Stimulated activated CD4-positive, alpha-beta T cell treated with anti-CD3 and anti-CD28 coated beads, Interleukin-4, amount 100 ng/mL, for 1 hour (primary cell): ENCODE measurements at regions not wholly inside any gene's neighbourhood (a gene's known extent, or its start where the extent isn't known, plus 50 kb on each side); places are given as distances from the start of the nearest gene placed in this dataset.
"Not testable (repeated sequence)": the region's sequence is repeated elsewhere in the genome, so short reads cannot be mapped to it uniquely, and the experiment has no call there.

ENCODE experiments used
- DNase-seq: peaks from one replicate; pipeline ENCODE4 v3.0.0-alpha.2; 2020

- DNase-seq: no peak
These were observed 50.9 kb upstream of the UBASH3B start for GRCh38 chr11:122604621-122605020.

DNA sequence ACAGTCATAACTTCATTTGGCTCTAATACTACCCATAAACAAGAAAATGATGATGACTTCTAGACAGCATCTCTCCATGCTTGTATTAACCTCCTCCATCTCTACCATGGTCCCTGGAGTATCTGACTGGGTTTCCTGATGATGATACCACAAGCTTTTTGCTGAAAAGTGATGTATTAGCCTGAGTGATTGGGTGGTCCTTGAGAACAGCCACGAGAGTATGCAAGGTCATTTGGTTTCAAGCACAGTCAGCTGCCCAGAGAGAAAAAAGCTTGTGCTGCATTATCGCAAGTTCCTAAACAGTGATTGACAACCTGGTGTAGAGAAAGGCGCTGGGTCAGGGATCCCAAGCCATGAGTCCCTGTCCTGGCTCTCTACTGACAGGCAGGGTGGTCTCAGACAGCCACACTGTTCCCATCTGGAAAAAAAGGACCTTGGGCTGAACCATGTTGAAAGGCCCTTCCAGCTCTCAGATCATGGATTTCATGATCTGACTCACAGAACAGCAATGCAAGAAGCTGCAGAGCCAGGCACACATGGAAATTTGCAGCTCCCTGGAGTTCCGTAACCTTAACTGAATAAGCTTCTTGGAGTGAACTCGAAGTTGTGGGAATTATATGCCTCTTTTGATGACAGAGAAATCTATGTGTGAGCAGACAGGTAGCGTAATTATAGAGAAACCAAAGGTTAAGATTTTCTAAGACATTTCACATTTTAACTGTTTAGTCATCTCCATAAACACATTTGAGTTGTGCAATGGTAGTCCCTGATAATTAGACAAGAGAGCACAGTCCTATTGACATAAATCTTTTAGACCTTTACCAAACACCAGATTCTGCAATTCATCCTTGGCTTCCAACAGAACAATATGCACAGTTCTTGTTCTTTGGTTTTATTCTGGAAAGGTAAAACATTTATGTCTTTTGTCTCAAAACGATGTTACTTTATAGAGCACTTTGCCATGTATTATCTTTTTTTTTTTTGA, 54.1 kb upstream of the UBASH3B start:
- DNase-seq: no peak

DNA sequence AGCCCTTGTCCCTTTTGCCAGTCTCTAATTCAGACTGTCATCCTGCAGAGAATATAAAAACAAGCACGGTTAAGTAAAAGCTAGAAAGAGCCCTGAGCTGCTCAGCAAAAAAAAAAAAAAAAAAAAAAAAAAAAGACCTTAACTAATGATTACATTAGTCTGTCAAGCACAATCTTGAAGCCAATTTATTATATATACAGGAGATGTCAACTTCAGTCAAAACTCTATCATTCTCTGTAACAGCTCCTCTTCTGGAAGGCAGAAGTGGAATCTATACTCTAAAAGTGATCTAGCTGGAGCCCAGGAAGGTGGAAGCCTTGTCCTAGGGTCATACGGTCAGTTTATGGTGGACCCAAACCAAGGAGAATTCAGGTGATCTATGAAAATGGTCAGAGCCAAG, 55.2 kb upstream of the UBASH3B start:
- no peak for DNase-seq

- no peak for DNase-seq
These were observed 56.1 kb upstream of the UBASH3B start for GRCh38 chr11:122599434-122599833.

- no peak for DNase-seq
These were observed 56.6 kb upstream of the UBASH3B start for GRCh38 chr11:122598971-122599370.

DNA sequence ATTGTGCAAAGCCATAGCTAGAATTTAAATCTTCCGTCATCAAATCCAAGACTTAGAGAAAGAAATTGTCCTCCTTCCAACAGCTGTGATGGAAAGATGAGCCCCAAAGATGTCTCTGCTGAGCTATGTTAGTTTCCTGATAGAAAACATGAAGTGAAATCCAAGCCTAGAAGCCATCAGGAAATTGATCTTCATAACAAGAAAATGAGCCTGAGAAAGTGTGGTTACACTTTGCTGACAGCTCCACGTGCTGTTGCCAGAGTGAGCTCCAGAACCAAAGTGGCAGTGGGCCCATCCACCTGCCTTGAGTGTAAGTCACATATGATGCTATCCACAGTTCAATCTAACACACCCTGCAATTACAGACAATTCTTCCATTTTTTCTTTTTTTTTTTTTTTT, 58.0 kb upstream of the UBASH3B start:
- DNase-seq: no peak

DNA sequence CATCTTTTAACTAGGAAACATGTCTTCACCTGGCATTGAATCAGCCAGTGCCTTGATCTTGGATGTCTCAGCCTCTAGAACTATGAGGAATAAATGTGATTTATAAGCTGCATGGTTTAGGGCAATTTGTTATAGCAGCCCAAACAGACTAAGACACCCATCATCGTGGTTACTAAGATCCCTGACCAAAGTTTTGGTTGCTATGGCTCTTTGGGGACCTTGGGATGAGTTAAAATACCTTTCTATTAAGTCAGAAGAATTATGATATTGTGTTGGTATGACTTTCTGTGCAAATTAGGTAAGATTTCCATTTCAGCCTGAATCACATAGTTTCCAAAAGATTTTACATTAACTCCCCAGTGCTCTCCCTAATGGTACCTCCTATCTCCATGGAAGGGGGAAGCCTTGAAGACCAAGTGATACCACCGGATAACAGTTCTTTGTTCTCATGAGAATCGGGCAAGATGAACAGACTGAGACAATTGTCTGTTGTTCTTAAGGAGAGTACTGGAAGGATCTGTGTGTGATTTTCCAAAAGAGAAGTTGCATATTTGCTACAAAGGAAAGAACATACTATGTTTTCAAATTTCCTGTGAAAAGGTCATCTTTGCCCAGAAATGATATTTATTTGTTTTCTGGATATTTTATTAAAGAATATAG, 60.4 kb upstream of the UBASH3B start:
- no peak for DNase-seq

DNA sequence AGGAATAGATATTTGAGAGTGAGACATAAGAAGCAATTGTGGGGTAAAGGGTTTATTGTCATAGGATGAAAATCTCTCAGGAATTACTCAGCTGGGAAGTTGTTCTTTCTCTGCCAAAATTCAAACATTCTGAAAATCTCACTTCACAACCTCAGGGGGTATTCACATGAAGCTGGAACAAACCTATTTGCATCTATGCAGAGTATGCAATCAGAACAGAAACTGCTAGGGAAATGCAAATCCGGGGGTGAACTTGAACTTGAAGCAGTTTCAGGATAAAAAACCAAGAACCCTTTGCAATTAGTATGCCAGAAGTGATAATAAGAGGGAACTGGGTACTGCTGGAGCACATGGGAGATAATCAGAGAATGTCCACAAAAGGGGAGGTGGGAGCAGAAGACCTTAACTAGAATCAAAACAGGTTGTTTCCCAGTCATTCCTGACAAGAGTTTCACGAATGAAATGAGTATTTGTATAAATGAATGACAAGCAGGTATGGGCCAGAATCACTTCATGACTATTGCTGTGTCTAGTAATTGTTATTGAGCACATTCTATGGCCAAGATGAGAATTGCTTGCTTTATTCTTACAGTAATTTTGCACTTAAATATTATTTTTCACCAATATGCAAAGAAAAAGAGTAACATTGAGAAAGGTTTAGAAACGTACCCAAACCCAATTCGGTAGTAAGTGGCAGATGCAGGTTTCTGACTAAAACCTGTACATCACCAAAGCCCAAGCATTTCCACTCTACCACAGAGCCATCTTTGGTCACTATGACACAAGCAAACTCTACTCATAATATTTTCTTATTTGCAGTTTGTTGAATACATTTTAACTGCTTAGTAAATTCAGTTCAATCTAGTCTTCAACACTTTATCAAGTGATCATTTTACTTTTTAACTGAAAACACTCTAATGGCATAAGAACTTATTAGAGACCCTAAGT, 61.8 kb upstream of the UBASH3B start:
- DNase-seq: no peak

- DNase-seq: no peak
These were observed 62.9 kb upstream of the UBASH3B start for GRCh38 chr11:122592641-122593040.

DNA sequence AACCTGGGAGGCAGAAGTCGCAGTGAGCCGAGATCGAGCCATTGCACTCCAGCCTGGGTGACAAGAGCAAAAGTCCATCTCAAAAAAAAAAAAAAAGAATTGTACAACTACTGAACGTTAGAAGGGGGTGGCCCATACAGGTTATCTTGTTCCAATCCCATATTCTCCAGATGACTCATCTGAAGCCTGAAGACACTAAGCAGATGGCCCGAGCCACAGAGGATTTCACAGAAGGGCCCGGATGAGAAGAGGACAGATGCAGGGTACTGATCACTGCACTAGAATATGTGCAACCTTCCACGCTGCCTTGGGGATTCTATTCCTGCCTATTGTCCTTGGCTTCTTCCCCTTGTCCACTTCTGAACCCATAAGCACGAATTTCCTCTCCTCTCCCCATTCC, 70.9 kb upstream of the UBASH3B start:
- DNase-seq: no peak

DNA sequence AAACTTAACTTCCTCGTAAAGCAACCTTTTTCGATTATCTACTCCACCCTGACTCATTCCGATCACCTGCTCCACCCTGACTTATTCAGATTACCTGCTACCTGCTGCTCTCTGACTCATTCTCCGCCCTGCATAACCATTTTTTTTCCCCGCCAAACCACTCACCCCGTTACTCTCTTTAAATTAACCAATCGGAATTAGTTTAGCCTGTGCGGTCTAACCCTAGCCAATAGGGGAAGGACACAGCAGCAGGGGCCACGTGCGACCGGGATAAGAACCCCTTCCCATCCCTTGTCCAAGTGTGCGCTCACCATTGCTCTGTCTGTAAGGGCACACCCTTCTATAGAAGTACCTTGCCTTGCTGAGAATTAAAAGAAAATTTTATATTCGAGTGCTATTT, 75.5 kb upstream of the UBASH3B start:
- not testable (repeated sequence) for DNase-seq

DNA sequence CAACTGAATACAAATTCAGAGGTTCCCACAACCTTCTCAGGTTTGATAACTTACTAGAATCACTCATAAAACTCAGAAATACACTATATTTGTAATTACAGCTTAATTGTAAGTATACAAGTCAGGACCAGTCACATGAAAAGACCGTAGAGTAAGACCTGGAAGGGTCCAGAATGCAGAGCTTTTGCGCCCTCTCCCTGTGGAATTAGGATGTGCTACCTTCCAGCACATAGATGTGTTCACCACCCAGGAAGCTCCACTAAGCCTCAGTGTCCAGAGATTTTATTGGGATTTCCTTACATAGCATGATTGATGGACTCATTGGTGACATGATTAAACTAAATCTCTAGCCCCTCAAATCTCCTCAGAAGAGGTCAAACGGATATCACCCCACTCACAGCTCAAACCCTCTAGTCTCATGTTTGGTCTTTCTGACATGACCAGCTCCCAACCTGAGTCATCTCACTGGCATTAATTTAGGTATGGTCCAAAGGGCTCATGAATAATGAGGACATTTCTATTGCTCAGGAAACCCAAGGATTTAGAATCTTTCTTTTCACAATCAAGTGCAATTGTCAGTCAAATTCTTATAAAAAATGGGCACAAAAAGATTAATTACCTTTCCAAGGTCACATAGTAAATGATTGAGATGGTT, 77.2 kb upstream of the UBASH3B start:
- no peak for DNase-seq

GRCh38 chr11:122572592-122572991, 82.9 kb upstream of the UBASH3B start:
- no peak for DNase-seq

- DNase-seq: no peak
These were observed 91.8 kb upstream of the UBASH3B start for GRCh38 chr11:122563761-122564160.

DNA sequence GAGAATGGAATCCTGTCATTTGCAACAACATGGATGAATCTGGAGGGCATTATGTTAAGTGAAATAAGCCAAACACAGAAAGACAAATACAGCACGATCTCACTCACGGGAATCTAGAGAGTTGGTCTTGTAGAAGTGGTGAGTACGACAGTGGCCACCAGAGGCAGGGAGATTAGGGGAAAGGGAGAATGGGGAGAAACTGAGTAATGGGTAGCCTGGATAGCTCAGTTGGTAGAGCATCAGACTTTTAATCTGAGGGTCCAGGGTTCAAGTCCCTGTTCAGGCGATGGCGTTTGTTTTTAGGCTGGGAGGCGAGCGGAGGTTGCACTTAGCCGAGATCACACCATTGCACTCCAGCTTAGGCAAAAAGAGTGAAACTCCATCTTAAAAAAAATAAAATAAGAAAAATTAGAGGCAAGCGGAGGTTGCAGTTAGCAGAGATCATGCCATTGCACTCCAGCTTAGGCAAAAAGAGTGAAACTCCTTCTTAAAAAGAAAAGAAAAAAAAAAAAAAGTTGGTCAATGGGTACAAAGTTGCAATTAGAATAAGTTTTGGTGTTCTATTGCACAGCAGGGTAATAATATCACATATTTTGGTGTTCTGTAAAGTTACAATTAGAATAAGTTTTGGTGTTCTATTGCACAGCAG, 95.7 kb upstream of the UBASH3B start:
- DNase-seq: no peak

GRCh38 chr11:122559218-122559617, 96.3 kb upstream of the UBASH3B start:
- DNase-seq: not testable (repeated sequence)

DNA sequence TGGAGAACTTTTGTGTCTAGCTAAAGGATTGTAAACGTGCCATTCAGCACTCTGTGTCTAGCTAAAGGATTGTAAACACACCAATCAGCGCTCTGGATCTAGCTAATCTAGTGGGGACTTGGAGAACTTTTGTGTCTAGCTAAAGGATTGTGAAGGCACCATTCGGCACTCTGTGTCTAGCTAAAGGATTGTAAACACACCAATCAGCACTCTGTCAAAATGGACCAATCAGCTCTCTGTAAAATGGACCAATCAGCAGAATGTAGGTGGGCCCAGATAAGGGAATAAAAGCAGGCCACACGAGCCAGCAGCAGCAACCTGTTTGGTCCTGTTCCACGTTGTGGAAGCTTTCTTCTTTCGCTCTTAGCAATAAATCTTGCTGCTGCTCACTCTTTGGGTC, 98.4 kb upstream of the UBASH3B start:
- DNase-seq: not testable (repeated sequence)

DNA sequence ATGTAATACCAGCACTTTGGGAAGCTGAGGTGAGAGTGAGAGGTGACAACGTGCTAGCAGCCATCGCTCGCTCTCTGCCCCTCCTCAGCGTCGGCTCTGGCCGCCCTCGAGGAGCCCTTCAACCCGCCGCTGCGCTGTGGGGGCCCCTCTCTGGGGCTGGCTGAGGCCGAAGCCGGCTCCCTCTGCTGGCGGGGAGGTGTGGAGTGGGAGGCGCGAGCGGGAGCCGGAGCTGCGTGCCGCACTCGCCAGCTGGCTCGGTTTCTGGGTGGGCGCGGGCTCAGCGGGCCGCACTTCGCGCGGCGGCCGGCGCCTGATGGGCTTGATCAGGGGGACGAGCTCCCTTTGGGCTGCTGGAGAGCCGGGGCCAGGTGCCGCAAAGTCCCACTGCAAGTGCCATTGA, 98.9 kb upstream of the UBASH3B start:
- DNase-seq: peak; percentile 13

DNA sequence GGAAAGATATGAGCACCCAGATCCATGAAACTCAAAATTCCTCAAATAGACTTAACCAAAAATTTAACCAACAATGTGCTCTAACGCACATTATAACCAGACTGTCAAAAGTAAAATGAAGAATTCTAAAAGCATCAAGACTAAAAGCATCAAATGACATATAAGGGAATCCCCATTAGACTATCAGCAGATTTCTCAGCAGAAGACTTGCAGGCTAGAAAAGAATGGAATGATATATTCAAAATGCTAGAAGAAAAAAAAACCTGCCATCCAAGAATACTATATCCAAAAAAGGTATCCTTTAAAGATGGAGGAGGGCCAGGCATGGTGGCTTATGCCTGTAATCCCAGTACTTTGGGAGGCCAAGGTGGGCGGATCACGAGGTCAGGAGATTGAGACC, 117.5 kb upstream of the UBASH3B start:
- no peak for DNase-seq

DNA sequence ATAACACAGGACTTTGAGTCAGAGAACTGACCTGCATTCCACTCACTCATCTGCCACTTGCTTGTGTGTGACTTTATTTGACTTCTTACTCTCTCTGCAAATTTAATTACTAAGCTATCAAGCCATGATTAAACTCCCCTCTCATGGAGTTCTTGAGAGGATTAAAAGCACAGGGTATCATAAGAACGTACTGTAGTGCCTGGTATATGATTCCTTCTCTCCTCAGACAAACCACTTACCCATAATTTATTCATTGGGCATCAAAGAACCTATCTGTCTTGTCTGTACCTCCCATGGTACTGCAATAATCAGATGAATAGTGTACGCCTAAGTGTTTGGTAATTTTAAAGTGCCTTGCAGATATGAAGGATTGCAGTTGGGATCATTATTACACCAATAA, 130.6 kb upstream of the UBASH3B start:
- DNase-seq: no peak

GRCh38 chr11:122523846-122524805, 131.4 kb upstream of the UBASH3B start:
- DNase-seq: no peak
